HG03469 (cell line): ENCODE measurements at regions not wholly inside any gene's neighbourhood (a gene's known extent, or its start where the extent isn't known, plus 50 kb on each side); places are given as distances from the start of the nearest gene placed in this dataset.
"Not testable (repeated sequence)": the region's sequence is repeated elsewhere in the genome, so short reads cannot be mapped to it uniquely, and the experiment has no call there.

Experiments
- ATAC-seq: cut with Tn5 transposase; IDR thresholded peaks from one replicate; pipeline ENCODE4 v1.9.1; 2021; ENCODE audit warnings: mild to moderate bottlenecking, moderate library complexity, moderate number of reproducible peaks; ENCODE audit not compliant: unreplicated experiment

GRCh38 chr6:139473231-139473701 lies 98.8 kb upstream of the CITED2 start:
- no peak for ATAC-seq

- no peak for ATAC-seq
Observed at GRCh38 chr6:139472351-139473015, 98.0 kb upstream of the CITED2 start.

GRCh38 chr6:139470997-139471396 lies 96.5 kb upstream of the CITED2 start:
- ATAC-seq, result no peak

- ATAC-seq, result no peak
Observed at GRCh38 chr6:139468178-139468819, 93.9 kb upstream of the CITED2 start.

GRCh38 chr6:139457476-139457875 lies 83.0 kb upstream of the CITED2 start:
- ATAC-seq, result no peak

GRCh38 chr6:139452148-139452876 lies 77.9 kb upstream of the CITED2 start:
- no peak for ATAC-seq

- no peak for ATAC-seq
Observed at GRCh38 chr6:139449611-139450000, 75.2 kb upstream of the CITED2 start.

GRCh38 chr6:139448998-139449610 lies 74.7 kb upstream of the CITED2 start:
- no peak for ATAC-seq

- peak; percentile 87 for ATAC-seq
Observed at GRCh38 chr6:139448051-139448649, 73.7 kb upstream of the CITED2 start.

- no peak for ATAC-seq
Observed at GRCh38 chr6:139447656-139447975, 73.2 kb upstream of the CITED2 start.

- ATAC-seq, result no peak
Observed at GRCh38 chr6:139446768-139447655, 72.6 kb upstream of the CITED2 start.

GRCh38 chr6:139446138-139446715 lies 71.8 kb upstream of the CITED2 start:
- no peak for ATAC-seq

- not testable (repeated sequence) for ATAC-seq
Observed at GRCh38 chr6:139444273-139444787, 69.9 kb upstream of the CITED2 start.

- no peak for ATAC-seq
Observed at GRCh38 chr6:139443231-139444112, 69.0 kb upstream of the CITED2 start.

- no peak for ATAC-seq
Observed at GRCh38 chr6:139442188-139442671, 67.8 kb upstream of the CITED2 start.

- no peak for ATAC-seq
Observed at GRCh38 chr6:139439349-139439748, 64.9 kb upstream of the CITED2 start.

GRCh38 chr6:139438775-139439174 lies 64.3 kb upstream of the CITED2 start:
- ATAC-seq, result no peak

- ATAC-seq, result no peak
Observed at GRCh38 chr6:139436957-139437348, 62.5 kb upstream of the CITED2 start.
